Activated CD8-positive, alpha-beta memory T cell treated with anti-CD3 and anti-CD28 coated beads for 24 hours (primary cell): ENCODE measurements at regions not wholly inside any gene's neighbourhood (a gene's known extent, or its start where the extent isn't known, plus 50 kb on each side); places are given as distances from the start of the nearest gene placed in this dataset.

Experiments
- DNase-seq: peaks from one replicate; pipeline ENCODE4 v3.0.0-alpha.2; 2020

GRCh38 chrX:39755143-39756032, 342.4 kb downstream of the BCOR start:
- DNase-seq = no peak

GRCh38 chrX:39756086-39756883, 341.5 kb downstream of the BCOR start:
- no peak for DNase-seq

GRCh38 chrX:39757971-39758370, 339.8 kb downstream of the BCOR start:
- no peak for DNase-seq

- no peak for DNase-seq
Observed at GRCh38 chrX:39758791-39759525, 338.8 kb downstream of the BCOR start.

GRCh38 chrX:39759526-39760224, 338.1 kb downstream of the BCOR start:
- DNase-seq = no peak

- no peak for DNase-seq
Observed at GRCh38 chrX:39760930-39761329, 336.8 kb downstream of the BCOR start.

- DNase-seq = no peak
Observed at GRCh38 chrX:39762266-39762841, 335.4 kb downstream of the BCOR start.

GRCh38 chrX:39764441-39764914, 333.3 kb downstream of the BCOR start:
- no peak for DNase-seq

- no peak for DNase-seq
Observed at GRCh38 chrX:39765327-39765726, 332.4 kb downstream of the BCOR start.

GRCh38 chrX:39766085-39766726, 331.6 kb downstream of the BCOR start:
- DNase-seq = no peak

- DNase-seq = no peak
Observed at GRCh38 chrX:39766855-39767254, 330.9 kb downstream of the BCOR start.

- no peak for DNase-seq
Observed at GRCh38 chrX:39767446-39767845, 330.3 kb downstream of the BCOR start.

- DNase-seq = no peak
Observed at GRCh38 chrX:39769748-39770147, 328.0 kb downstream of the BCOR start.

- no peak for DNase-seq
Observed at GRCh38 chrX:39771089-39771488, 326.7 kb downstream of the BCOR start.

GRCh38 chrX:39772057-39772832, 325.5 kb downstream of the BCOR start:
- peak; percentile 72 for DNase-seq

GRCh38 chrX:39773150-39773549, 324.6 kb downstream of the BCOR start:
- no peak for DNase-seq

- DNase-seq = no peak
Observed at GRCh38 chrX:39773923-39774773, 323.6 kb downstream of the BCOR start.

GRCh38 chrX:39774774-39775328, 322.9 kb downstream of the BCOR start:
- DNase-seq = no peak

GRCh38 chrX:39777623-39778025, 320.1 kb downstream of the BCOR start:
- DNase-seq = no peak
